ENCODE measurements at regions not wholly inside any gene's neighbourhood (a gene's known extent, or its start where the extent isn't known, plus 50 kb on each side); places are given as distances from the start of the nearest gene placed in this dataset.

DNA sequence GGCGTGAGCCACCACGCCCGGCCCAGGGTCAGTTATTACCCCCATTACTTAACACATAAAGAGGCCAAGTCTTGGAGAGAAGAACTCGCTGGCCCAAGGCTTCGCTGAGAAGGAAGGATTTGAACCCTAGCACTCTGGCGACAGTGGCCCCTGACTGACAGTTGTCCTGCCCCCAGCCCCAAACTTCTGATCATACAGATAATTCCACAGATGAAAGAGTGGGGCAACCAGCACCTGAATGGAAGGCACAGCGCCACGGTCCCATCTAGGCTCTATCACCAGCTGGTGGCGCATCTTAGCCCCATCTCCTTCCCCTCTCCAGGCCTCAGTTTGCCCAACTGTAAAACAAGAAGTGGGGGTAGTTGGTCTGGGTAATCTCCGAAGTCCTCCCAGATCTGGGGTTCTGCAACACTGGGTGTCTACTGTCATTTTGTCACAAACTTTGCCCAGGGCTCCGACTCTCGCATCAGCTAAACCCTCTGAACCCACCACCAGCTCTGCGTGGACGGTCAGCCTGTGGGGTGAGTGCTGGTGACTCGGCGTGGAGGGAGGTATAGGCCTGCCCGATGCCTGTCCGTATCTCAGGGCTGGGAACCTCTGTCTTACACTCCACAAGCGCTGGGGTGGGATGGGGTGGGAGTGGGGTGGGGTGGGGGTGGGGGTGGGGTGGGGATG is 209.3 kb downstream of the C9orf50 start:
- Mint-ChIP-seq H3K4me1 (ENCODE audit: low read depth) (peaks cover 32% of the 10 kb centered on the region), H3K9me3 (peaks cover 11% of the 10 kb centered on the region), H3K4me3 (no peak overlapping the region), H3K36me3 (ENCODE audit: low read depth) (peaks cover 8% of the 10 kb centered on the region), H3K27me3 (no peaks in the 10 kb centered on the region), H3K27ac (no peak overlapping the region)

DNA sequence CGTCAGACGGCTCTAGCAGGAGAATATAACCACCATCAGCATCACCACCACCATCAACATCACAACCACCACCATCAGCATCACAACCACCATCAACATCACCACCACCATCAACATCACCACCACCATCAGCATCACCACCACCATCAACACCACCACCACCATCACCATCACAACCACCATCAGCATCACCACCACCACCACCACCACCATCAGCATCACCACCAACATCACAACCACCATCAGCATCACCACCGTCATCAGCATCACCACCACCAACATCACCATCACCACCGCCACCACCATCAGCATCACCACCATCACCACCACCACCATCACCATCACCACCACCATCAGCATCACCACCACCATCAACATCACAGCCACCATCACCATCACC is 210.7 kb downstream of the C9orf50 start:
- Mint-ChIP-seq H3K4me3 (no peak overlapping the region), H3K4me1 (ENCODE audit: low read depth) (peaks cover 28% of the 10 kb centered on the region), H3K36me3 (ENCODE audit: low read depth) (peaks cover 8% of the 10 kb centered on the region), H3K27ac (peak overlapping the region; percentile 54), H3K9me3 (peaks cover 11% of the 10 kb centered on the region), H3K27me3 (no peaks in the 10 kb centered on the region)

DNA sequence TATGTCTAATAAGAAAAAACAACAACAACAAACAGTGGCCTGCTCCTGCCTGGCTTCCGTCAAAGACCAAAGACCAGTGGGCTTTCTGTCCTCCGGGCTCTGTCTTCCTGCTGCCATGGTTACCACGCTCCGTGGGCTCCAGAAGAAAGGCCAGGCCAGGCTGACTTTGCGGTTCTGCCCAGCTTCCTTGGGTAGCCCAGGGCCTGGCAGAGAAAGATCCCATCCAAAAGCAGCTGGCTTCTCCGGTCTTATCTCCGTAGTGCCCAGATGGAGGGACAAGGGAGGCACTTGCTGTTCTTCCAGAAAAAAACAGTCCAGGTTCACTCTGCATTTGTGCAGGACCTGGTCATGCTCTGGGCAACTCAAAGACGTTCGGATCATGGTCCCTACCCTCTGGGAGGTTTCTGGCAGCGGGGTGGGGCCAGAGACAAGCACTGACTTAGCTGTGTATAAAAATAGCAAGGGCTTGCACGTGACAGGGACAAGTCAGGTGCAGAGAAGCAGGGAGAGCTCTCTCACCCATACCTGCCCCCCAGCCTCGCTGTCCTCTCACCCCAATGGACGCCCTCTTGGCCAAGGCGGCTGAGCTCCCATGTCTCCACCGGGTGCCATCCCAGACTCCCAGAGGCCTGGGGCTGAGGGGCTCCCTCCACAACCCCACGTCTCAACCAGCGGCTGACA is 212.2 kb downstream of the C9orf50 start:
- H3K27me3 Mint-ChIP-seq = no peaks in the 10 kb centered on the region
- no peak overlapping the region for H3K4me3 Mint-ChIP-seq
- no peak overlapping the region for H3K27ac Mint-ChIP-seq
- peaks cover 22% of the 10 kb centered on the region for H3K4me1 Mint-ChIP-seq (ENCODE audit: low read depth)
- H3K9me3 Mint-ChIP-seq = peaks cover 11% of the 10 kb centered on the region
- H3K36me3 Mint-ChIP-seq (ENCODE audit: low read depth) = peaks cover 8% of the 10 kb centered on the region

DNA sequence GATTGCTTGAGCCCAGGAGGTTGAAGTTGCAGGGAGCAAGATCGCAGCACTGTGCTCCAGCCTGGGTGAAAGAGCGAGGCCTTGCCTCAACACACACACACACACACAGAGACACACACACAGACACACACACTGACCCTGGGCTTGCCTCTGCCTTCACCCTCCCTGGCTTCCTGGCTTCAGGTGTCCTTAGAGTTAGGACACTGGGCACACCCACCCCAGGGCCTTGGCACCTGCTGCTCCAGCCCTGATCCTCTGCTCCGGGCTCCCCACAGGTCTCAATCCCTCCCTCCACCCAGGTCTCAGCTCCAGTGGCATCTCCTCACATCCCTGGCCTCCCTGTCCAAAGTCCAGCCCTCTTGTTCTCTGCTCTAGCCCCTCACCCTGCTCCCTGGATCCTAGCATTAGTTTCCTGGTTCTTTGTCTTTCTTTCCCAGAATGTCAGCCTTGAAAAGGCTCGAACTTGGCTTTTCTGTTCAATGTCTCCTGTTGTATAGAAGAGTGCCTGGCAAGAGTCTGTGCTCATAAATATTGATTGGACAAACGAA is 212.9 kb downstream of the C9orf50 start:
- Mint-ChIP-seq H3K4me3 (no peak overlapping the region), H3K9me3 (peaks cover 11% of the 10 kb centered on the region), H3K27ac (no peak overlapping the region), H3K4me1 (ENCODE audit: low read depth) (peaks cover 17% of the 10 kb centered on the region), H3K27me3 (no peaks in the 10 kb centered on the region), H3K36me3 (ENCODE audit: low read depth) (peaks cover 8% of the 10 kb centered on the region)

DNA sequence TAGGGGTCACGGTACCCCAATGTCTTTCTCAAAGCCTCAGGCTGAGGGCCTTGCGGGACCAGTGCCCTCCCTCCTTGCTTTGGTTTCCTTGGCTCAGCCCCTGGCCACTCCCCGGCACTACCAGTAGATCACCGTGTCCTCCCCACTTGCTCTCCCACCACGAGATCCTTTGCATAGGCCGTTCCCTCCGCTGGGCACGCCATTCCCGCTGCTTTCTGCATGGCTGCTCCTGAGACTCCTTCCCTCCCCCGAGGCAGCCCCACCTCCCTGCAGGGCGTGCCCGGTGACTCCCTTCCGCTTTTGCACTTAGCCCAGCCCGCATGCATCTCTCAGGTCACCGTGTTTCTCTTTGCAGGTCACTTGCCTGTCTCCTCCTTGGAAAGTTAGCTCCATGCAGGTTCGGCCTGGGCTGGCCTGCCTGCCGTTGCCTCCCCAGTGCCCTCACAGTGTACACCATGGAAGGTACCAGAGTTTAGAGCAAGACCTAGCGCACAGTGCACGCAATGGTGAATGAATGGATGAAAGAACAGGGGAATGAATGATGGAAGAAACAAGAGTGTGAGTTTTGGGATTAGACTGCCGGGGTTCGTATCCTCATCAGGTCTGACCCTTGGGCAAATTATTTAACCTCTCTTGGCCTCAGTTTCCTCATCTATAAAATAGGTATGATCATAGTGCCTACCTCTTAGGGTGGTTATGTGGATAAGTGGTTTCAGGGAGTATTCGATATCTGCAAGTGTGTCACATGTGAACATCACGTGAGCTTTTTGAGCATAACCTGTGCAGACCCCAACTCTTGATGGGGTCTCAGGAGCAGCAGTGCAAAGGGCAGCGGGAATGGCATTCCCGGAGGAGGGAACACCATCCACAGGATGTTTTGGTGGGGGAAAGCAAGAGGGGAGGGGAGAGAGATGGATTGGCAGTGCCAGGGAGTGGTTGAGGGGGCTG is 214.3 kb downstream of the C9orf50 start:
- Mint-ChIP-seq H3K27me3 (no peaks in the 10 kb centered on the region), H3K9me3 (peaks cover 11% of the 10 kb centered on the region), H3K27ac (no peak overlapping the region), H3K4me1 (ENCODE audit: low read depth) (peaks cover 6% of the 10 kb centered on the region), H3K4me3 (no peak overlapping the region), H3K36me3 (ENCODE audit: low read depth) (peaks cover 8% of the 10 kb centered on the region)

DNA sequence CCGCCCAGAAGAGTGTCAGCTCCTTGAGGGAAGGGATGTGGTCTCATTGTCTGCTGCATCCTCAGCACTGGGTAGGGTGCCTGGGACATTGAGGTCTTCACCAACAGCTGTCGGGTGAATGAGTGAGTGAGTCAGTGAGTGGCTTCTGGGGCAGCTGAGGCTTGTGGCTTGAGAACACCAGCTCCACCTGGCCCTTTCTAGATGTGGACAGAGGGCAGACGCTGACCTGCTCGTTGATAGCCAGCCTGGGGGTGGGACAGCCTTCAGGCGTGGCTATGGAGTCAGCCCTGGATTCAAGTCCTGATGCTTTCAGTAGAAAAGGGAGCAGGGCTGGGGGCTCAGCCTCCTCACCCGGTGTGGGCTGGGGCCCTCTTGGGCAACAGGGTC is 215.1 kb downstream of the C9orf50 start:
- no peak overlapping the region for H3K4me3 Mint-ChIP-seq
- peaks cover 9% of the 10 kb centered on the region for H3K9me3 Mint-ChIP-seq
- H3K27me3 Mint-ChIP-seq = no peaks in the 10 kb centered on the region
- peaks cover 8% of the 10 kb centered on the region for H3K36me3 Mint-ChIP-seq (ENCODE audit: low read depth)
- H3K4me1 Mint-ChIP-seq (ENCODE audit: low read depth) = peaks cover 6% of the 10 kb centered on the region
- no peak overlapping the region for H3K27ac Mint-ChIP-seq

DNA sequence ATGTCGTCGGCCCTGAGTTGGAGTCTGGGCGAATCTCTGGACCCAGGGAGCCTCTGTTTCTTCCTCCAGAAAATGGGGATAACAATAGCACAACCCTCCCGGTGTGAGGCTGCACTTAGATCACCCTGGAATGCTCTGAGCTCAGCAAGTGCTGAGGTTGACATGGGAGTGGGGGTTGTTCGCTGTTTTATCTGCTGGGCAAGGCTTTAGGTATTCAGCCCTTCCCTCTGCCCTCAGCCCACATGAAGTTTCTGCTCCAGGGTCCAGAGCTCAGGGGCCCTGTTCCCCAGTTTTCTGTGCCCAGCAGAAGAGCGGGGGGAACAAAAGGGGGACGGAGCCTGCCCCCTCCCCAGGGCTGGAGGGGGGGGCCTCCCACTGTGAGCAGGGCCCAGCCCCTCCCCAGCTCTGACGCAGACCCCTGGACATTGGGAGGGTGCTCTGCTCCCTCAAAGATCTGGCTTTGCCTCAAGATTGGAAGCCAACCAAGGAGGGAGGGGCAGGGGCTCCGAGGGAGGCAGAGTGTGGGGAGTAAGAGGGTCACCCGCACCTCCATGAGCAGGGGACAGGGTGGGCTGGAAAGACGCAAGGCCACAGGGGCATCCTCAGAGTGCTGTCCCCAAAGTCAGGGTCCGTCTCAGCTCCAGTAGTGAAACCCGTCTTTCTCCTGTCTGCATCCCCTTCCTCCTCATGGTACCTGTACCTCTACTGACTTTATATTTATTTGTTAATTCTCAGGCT is 215.6 kb downstream of the C9orf50 start:
- no peak overlapping the region for H3K27ac Mint-ChIP-seq
- no peaks in the 10 kb centered on the region for H3K27me3 Mint-ChIP-seq
- no peaks in the 10 kb centered on the region for H3K4me1 Mint-ChIP-seq (ENCODE audit: low read depth)
- peaks cover 3% of the 10 kb centered on the region for H3K36me3 Mint-ChIP-seq (ENCODE audit: low read depth)
- H3K9me3 Mint-ChIP-seq = peaks cover 4% of the 10 kb centered on the region
- no peak overlapping the region for H3K4me3 Mint-ChIP-seq

DNA sequence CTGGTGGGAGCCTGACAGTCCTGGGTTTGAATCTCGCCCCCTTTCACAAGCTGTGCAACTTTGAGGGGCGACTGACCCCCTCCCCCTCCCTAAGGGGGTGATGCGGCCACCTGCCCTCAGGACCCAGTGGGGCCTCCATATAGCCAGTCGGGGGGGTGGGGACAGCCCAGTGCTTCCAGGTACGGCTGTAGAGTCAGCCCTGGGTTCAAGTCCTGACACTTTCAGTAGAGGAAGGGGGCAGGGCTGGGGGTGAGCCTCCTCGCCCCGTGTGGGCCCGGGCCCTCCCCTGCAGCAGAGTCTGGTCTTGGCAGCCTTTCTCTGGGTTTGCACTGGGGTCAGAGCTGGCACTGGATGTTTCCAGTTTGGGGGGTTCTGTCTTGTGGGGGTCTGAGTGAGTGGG is 216.3 kb downstream of the C9orf50 start:
- Mint-ChIP-seq H3K27ac (no peak overlapping the region), H3K9me3 (no peaks in the 10 kb centered on the region), H3K4me1 (ENCODE audit: low read depth) (no peaks in the 10 kb centered on the region), H3K36me3 (ENCODE audit: low read depth) (no peaks in the 10 kb centered on the region), H3K27me3 (no peaks in the 10 kb centered on the region), H3K4me3 (no peak overlapping the region)

DNA sequence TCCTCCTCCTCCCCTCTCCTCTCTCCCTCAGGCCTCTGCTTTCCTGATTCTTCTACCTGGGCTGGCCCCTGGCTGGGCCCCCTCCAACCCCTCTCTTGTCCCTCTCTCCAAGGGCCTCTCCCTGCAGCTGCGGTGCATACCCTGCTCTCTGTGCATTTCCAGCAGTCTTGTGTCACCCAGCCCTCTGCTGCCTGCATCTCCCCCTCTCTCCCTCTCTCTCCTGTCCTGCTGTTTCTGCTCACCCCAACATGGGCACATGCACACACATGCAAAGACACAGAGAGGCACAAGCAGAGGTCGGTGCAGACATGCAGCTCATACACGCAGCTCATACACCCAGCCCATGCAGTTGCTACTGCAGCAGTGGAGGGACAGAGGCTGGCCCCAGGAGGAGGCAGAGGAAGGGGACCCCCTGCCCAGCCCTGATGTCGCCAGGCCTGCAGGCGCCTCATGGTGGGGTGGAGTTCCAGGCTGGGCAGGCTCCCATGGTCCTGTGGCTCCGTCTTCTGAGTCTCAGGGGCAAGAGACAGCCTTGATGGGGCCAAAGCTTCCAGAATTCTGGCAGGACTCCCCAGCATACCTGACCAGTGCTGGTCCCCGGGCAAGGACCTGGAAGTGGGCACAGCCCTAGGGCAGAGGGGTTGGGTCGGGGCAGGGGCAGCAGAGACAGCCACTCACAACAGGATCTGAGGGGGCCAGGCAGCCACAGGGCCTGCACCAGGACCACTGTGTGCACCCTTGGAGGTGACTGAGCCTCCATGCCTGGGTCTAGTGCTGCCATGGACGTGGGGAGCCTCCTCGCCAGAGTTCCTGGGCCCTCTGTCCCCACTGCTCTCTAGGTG is 216.9 kb downstream of the C9orf50 start:
- Mint-ChIP-seq H3K36me3 (ENCODE audit: low read depth) (no peaks in the 10 kb centered on the region), H3K9me3 (no peaks in the 10 kb centered on the region), H3K27ac (no peak overlapping the region), H3K4me1 (ENCODE audit: low read depth) (no peaks in the 10 kb centered on the region), H3K4me3 (no peak overlapping the region), H3K27me3 (no peaks in the 10 kb centered on the region)

DNA sequence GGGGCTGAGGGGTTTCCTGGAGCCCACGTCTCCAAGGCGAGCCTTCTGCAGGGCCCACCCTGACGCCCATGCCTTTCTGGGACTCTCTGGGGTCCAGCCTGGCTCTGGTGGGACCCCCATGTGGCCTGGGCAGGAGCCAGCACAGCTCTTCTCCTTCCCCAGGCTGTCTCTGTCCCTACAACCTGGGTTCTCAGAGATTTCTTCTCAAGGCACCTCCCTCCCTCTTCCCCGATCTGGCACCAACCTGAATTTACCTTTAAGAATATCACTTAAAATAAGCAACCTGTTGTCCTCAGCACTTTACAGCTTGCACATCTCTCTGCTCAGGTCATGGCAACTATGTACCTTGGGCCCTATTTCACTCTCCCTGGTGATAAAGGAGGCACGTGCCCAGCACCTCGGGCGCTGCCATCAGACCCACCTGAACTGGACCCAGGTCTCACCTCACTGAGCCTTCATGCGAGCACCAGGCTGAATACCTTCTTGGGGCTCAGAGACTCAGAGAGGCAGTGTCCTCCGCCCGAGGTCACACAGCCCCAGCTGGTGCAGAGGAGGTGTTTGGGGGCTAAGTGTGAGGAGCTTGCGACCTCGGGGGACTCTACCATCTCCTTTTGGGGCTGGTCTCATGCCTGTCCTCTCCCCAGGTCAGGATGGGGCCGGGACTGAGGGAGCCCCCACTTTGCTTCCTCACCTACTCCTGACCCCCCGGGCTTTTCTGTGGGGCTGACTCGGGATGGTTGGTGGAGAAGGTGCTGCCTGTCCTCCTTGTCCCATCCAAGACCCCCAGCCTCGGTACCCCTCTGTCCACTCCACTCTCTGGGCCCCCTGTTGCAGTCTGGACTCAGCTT is 217.7 kb downstream of the C9orf50 start:
- H3K9me3 Mint-ChIP-seq = no peaks in the 10 kb centered on the region
- no peaks in the 10 kb centered on the region for H3K4me1 Mint-ChIP-seq (ENCODE audit: low read depth)
- no peak overlapping the region for H3K4me3 Mint-ChIP-seq
- H3K27me3 Mint-ChIP-seq = no peaks in the 10 kb centered on the region
- H3K27ac Mint-ChIP-seq = no peak overlapping the region
- no peaks in the 10 kb centered on the region for H3K36me3 Mint-ChIP-seq (ENCODE audit: low read depth)

DNA sequence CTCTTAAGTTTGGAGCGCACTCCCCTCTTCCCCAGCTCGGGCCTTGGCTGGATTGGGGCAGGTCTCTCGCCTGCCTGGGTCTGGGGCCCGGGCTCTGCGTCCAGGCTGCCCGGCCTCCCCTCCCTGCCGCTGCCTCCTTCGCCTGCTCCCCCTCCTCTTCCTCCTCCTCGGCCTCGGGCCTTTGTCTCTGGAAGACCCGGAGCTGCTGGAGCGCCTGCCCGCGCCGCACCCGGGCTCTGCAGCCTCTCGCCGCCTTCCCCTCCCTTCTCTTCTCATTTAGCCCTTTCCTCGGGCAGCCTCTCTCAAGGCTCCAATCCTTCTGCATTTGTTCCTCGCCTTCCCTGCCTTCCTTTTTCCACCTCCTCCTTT is 218.5 kb downstream of the C9orf50 start:
- H3K27me3 Mint-ChIP-seq = no peaks in the 10 kb centered on the region
- no peaks in the 10 kb centered on the region for H3K4me1 Mint-ChIP-seq (ENCODE audit: low read depth)
- no peaks in the 10 kb centered on the region for H3K36me3 Mint-ChIP-seq (ENCODE audit: low read depth)
- H3K27ac Mint-ChIP-seq = no peak overlapping the region
- no peak overlapping the region for H3K4me3 Mint-ChIP-seq
- H3K9me3 Mint-ChIP-seq = no peaks in the 10 kb centered on the region

DNA sequence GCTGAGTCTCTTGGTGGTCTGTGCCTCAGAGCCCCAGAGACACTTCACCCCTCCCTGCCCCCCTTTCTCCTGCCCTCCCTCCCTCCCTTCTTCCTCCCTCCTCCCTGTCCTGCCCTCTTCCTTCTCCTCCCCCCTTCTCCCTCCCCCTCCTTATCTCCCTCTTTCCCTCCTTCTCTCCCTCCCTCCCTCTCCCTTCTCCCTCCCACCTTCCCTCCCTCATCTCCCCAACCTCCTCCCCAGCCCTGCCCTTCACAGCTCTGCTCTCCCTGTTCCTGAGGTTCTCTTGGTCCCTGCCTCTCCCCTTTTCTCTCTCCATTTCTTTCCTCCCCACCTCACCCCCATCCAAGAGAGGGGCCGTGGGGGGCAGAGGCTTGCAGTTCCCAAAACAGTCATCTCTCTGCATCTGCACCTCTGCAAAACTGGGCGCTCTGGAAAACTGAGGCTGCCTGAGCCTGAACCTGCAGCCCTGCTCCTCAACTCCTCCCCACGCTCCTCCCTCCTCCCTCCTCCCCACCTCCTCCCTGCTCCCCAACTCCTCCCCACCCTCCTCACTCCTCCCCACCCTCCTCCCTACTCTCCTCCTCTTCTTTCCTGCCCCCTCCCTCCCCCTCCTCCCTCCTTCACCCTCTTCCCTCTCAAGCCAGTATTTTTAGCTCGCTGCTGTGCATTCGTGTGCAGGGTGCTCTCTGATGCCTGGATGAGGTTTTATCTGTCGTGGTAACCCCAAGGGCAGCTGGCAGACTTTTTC is 219.1 kb downstream of the C9orf50 start:
- no peaks in the 10 kb centered on the region for H3K9me3 Mint-ChIP-seq
- no peaks in the 10 kb centered on the region for H3K36me3 Mint-ChIP-seq (ENCODE audit: low read depth)
- no peak overlapping the region for H3K27ac Mint-ChIP-seq
- no peaks in the 10 kb centered on the region for H3K4me1 Mint-ChIP-seq (ENCODE audit: low read depth)
- H3K4me3 Mint-ChIP-seq = no peak overlapping the region
- H3K27me3 Mint-ChIP-seq = no peaks in the 10 kb centered on the region

Measured in stimulated activated naive CD8-positive, alpha-beta T cell treated with anti-CD3 and anti-CD28 coated beads, Interleukin-15, Interleukin-2, amounts not matched to agents 100 ng/mL and 50 ng/mL, for 24 hours (primary cell).